Tibial nerve (tissue), 4 donors: ENCODE measurements at regions not wholly inside any gene's neighbourhood (a gene's known extent, or its start where the extent isn't known, plus 50 kb on each side); places are given as distances from the start of the nearest gene placed in this dataset.

ENCODE experiments used
- EP300 ChIP-seq, 2 donors: sonication (generic); formaldehyde crosslinking; IDR thresholded peaks; one replicate each; pipeline ENCODE4 v1.6.1; 2017; ENCODE audit warnings: antibody characterized with exemption in 2 of 2, mild to moderate bottlenecking in 1 of 2
- POLR2A ChIP-seq, 2 donors: fragments of 450-650 bp; IDR thresholded peaks; one replicate each; pipeline ENCODE4 v1.6.1; 2017; ENCODE audit warnings: antibody characterized with exemption in 2 of 2, mild to moderate bottlenecking in 2 of 2, moderate library complexity in 2 of 2
- TF ChIP-seq, protein P1 (sequence below), 5 experiments: fragments of 200-600 bp in 3 of 5; fragments of 450-650 bp in 2 of 5; sonication (generic) in 3 of 5; IDR thresholded peaks; one replicate each; pipeline ENCODE4 v1.5.1; 2016 to 2019; ENCODE audit warnings: antibody characterized with exemption in 5 of 5, mild to moderate bottlenecking in 3 of 5, moderate library complexity in 2 of 5

DNA sequence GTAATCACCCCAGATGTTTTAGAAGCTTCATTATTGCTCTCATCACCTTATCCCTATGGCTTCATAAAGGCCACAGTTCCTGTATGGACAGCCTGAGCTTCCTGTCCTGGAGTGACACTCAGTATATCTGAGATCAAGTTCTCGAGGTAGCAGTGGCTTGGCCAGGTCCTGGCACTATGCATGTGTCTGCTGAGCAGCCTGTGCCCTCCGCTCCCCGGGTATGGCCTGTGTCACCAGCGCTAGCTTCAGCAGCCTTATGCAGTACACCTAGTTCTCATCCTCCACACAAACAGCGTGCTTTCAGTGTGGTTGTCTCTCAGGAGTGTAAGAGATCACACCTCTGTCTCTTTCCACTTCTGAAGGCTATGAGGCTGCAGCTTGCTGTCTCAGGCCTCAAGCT, 514.7 kb downstream of the DIRAS2 start:
- TF ChIP-seq, protein P1, sequence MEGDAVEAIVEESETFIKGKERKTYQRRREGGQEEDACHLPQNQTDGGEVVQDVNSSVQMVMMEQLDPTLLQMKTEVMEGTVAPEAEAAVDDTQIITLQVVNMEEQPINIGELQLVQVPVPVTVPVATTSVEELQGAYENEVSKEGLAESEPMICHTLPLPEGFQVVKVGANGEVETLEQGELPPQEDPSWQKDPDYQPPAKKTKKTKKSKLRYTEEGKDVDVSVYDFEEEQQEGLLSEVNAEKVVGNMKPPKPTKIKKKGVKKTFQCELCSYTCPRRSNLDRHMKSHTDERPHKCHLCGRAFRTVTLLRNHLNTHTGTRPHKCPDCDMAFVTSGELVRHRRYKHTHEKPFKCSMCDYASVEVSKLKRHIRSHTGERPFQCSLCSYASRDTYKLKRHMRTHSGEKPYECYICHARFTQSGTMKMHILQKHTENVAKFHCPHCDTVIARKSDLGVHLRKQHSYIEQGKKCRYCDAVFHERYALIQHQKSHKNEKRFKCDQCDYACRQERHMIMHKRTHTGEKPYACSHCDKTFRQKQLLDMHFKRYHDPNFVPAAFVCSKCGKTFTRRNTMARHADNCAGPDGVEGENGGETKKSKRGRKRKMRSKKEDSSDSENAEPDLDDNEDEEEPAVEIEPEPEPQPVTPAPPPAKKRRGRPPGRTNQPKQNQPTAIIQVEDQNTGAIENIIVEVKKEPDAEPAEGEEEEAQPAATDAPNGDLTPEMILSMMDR (IDR thresholded peaks at IDR 0.05) = no peak
- TF ChIP-seq POLR2A (IDR thresholded peaks at IDR 0.05) = no peak
- no peak for TF ChIP-seq EP300 (IDR thresholded peaks at IDR 0.05)
